Gastroesophageal sphincter (tissue), 3 donors: ENCODE measurements at regions not wholly inside any gene's neighbourhood (a gene's known extent, or its start where the extent isn't known, plus 50 kb on each side); places are given as distances from the start of the nearest gene placed in this dataset.

Source experiments
- CTCF ChIP-seq, 4 experiments: fragments of 200-600 bp in 2 of 4; fragments of 450-650 bp in 2 of 4; sonication (generic) in 1 of 4; IDR thresholded peaks; one replicate each; pipeline ENCODE4 v1.5.1; 2017 to 2019; ENCODE audit warnings: antibody characterized with exemption in 4 of 4, mild to moderate bottlenecking in 2 of 4, moderate library complexity in 2 of 4
- EP300 ChIP-seq: sonication (generic); formaldehyde crosslinking; IDR thresholded peaks from one replicate; pipeline ENCODE4 v1.6.1; 2017; ENCODE audit warnings: antibody characterized with exemption, mild to moderate bottlenecking
- POLR2A ChIP-seq, 2 donors: fragments of 450-650 bp; IDR thresholded peaks; one replicate each; pipeline ENCODE4 v1.6.1; 2017; ENCODE audit warnings: antibody characterized with exemption in 2 of 2, mild to moderate bottlenecking in 2 of 2, moderate library complexity in 1 of 2
- POLR2AphosphoS5 ChIP-seq: sonication (generic); formaldehyde crosslinking; IDR thresholded peaks from one replicate; pipeline ENCODE4 v1.6.1; 2017; ENCODE audit warnings: antibody characterized with exemption

- no peak for TF ChIP-seq CTCF (IDR thresholded peaks at IDR 0.05)
- no peak for TF ChIP-seq POLR2A (IDR thresholded peaks at IDR 0.05)
- no peak for TF ChIP-seq POLR2AphosphoS5
- no peak for TF ChIP-seq EP300
Observed at GRCh38 chr11:80096736-80097135, 655.9 kb upstream of the TENM4 start.
